SK-N-SH (cell line): ENCODE measurements at regions not wholly inside any gene's neighbourhood (a gene's known extent, or its start where the extent isn't known, plus 50 kb on each side); places are given as distances from the start of the nearest gene placed in this dataset.

ENCODE experiments used
- CTCF ChIA-PET: fragments of 300-600, 350-600 bp; formaldehyde crosslinking; extraction: SDS; loops from one replicate; lab custom pipeline; 2021; lab: Yijun Ruan, JAX
- POLR2A ChIA-PET: fragments of 350-600 bp; sonication (Branson Sonifier 250); formaldehyde crosslinking; extraction: SDS; loops from one replicate; lab custom pipeline; 2020; ENCODE audit warnings: antibody characterized with exemption, inconsistent platforms; lab: Yijun Ruan, JAX
- DNase-seq: peaks from one replicate; pipeline ENCODE4 v3.0.0; 2012
- H2AFZ ChIP-seq: fragments of 200-600 bp; sonication (generic); 2 replicates; pipeline ENCODE4 v1.8.1; 2016; ENCODE audit warnings: antibody characterized with exemption, mild to moderate bottlenecking, low read depth
- H3F3A ChIP-seq: fragments of 200-600 bp; sonication (generic); replicated peaks from 2 replicates; pipeline ENCODE3; 2016; ENCODE audit warnings: antibody characterized with exemption, mild to moderate bottlenecking; ENCODE audit not compliant: insufficient read depth
- H3K27ac ChIP-seq, 2 experiments: fragments of 200-500 bp in 1 of 2; fragments of 200-600 bp in 1 of 2; sonication (Bioruptor generic) in 1 of 2; sonication (generic), shearing (Covaris generic) in 1 of 2; 2 replicates each; pipeline versions ENCODE4 v1.5.1 to v1.6.1; 2014 to 2016; ENCODE audit warnings: low read depth in 2 of 2, inconsistent platforms in 1 of 2, low read length in 1 of 2, mild to moderate bottlenecking in 1 of 2, mixed read lengths in 1 of 2
- H3K27me3 ChIP-seq: fragments of 200-600 bp; sonication (generic), shearing (Covaris generic); 2 replicates; pipeline ENCODE4 v1.6.1; 2016; ENCODE audit warnings: mixed run types; ENCODE audit not compliant: insufficient read depth
- H3K36me3 ChIP-seq, 2 experiments: fragments of 200-500 bp in 1 of 2; fragments of 200-600 bp in 1 of 2; sonication (Bioruptor generic) in 1 of 2; sonication (generic) in 1 of 2; replicated peaks in 1 of 2; 2 replicates each; pipeline versions ENCODE3 to v1.5.1; 2014 to 2016; ENCODE audit warnings: low read length in 1 of 2, mild to moderate bottlenecking in 1 of 2; ENCODE audit not compliant: insufficient read depth in 2 of 2, control insufficient read depth in 1 of 2
- H3K4me1 ChIP-seq, 2 experiments: fragments of 200-500 bp in 1 of 2; fragments of 200-600 bp in 1 of 2; sonication (Bioruptor generic) in 1 of 2; sonication (generic), shearing (Covaris generic) in 1 of 2; 2 replicates each; pipeline versions ENCODE4 v1.5.1 to v1.6.1; 2014 to 2016; ENCODE audit warnings: low read depth in 1 of 2, low read length in 1 of 2, mixed run types in 1 of 2; ENCODE audit not compliant: insufficient read depth in 2 of 2, control insufficient read depth in 1 of 2
- H3K4me2 ChIP-seq: fragments of 200-600 bp; sonication (generic), shearing (Covaris generic); 2 replicates; pipeline ENCODE4 v1.6.1; 2017; ENCODE audit warnings: mixed run types
- H3K4me3 ChIP-seq, 2 experiments: fragments of 200-500 bp in 1 of 2; fragments of 200-600 bp in 1 of 2; sonication (Bioruptor generic) in 1 of 2; sonication (generic), shearing (Covaris generic) in 1 of 2; 2 replicates each; pipeline versions ENCODE4 v1.5.1 to v1.8.1; 2014 to 2016; ENCODE audit warnings: low read depth in 2 of 2, inconsistent platforms in 1 of 2, low read length in 1 of 2, mild to moderate bottlenecking in 1 of 2, mixed read lengths in 1 of 2, moderate library complexity in 1 of 2
- H3K79me2 ChIP-seq: fragments of 200-600 bp; sonication (generic); 2 replicates; pipeline ENCODE4 v1.8.1; 2017; ENCODE audit warnings: mild to moderate bottlenecking; ENCODE audit not compliant: insufficient read depth
- H3K9ac ChIP-seq: fragments of 200-600 bp; sonication (generic); 2 replicates; pipeline ENCODE4 v1.6.1; 2017; ENCODE audit warnings: mixed run types
- H3K9me2 ChIP-seq: fragments of 200-600 bp; sonication (generic); 2 replicates; pipeline ENCODE4 v1.6.1; 2017; ENCODE audit warnings: mixed run types
- H3K9me3 ChIP-seq: fragments of 200-600 bp; sonication (generic); 2 replicates; pipeline ENCODE4 v1.6.1; 2017; ENCODE audit warnings: mixed run types, mild to moderate bottlenecking, moderate library complexity
- H4K20me1 ChIP-seq: fragments of 200-600 bp; sonication (generic); 2 replicates; pipeline ENCODE4 v1.6.1; 2017; ENCODE audit warnings: mild to moderate bottlenecking, mixed run types; ENCODE audit not compliant: insufficient read depth
- CHD2 ChIP-seq: fragments of 150-350 bp; IDR thresholded peaks from 2 replicates; pipeline ENCODE4 v1.6.1; 2018; ENCODE audit warnings: low read length; ENCODE audit not compliant: partially characterized antibody
- EP300 ChIP-seq, 2 experiments: IDR thresholded peaks; 2 replicates each; pipeline versions ENCODE4 v1.4.0 to v1.6.1; 2012; ENCODE audit warnings: borderline replicate concordance in 1 of 2, low read depth in 1 of 2, low read length in 1 of 2
- FOXM1 ChIP-seq: IDR thresholded peaks from 2 replicates; pipeline ENCODE4 v1.4.0; 2012; ENCODE audit warnings: low read depth, mild to moderate bottlenecking
- GATA2 ChIP-seq: sonication (generic); formaldehyde crosslinking; IDR thresholded peaks from 2 replicates; pipeline ENCODE4 v1.5.0; 2020; ENCODE audit warnings: mild to moderate bottlenecking, missing genetic modification reagents
- IRF3 ChIP-seq: fragments of 150-350 bp; IDR thresholded peaks from 2 replicates; pipeline ENCODE4 v1.6.1; 2016; ENCODE audit warnings: mild to moderate bottlenecking, low read depth, low read length
- JUND ChIP-seq: IDR thresholded peaks from 2 replicates; pipeline ENCODE4 v1.4.0; 2012
- MAX ChIP-seq: IDR thresholded peaks from 2 replicates; pipeline ENCODE4 v1.4.0; 2012; ENCODE audit warnings: low read depth
- MEF2A ChIP-seq: IDR thresholded peaks from 2 replicates; pipeline ENCODE4 v1.4.0; 2012; ENCODE audit warnings: low read depth, borderline replicate concordance
- NFIC ChIP-seq: IDR thresholded peaks from 2 replicates; pipeline ENCODE4 v1.4.0; 2012; ENCODE audit warnings: borderline replicate concordance
- NRF1 ChIP-seq: IDR thresholded peaks from 2 replicates; pipeline ENCODE4 v1.6.1; 2012; ENCODE audit warnings: low read depth, mild to moderate bottlenecking, low read length
- POLR2AphosphoS5 ChIP-seq: IDR thresholded peaks from 2 replicates; pipeline ENCODE4 v1.6.1; 2012; ENCODE audit warnings: low read depth, low read length
- RFX5 ChIP-seq: IDR thresholded peaks from 2 replicates; pipeline ENCODE4 v1.6.1; 2012; ENCODE audit warnings: mild to moderate bottlenecking, improper control_type of control experiment, low read length
- RXRA ChIP-seq: IDR thresholded peaks from 2 replicates; pipeline ENCODE4 v1.4.0; 2012; ENCODE audit warnings: low read depth, mild to moderate bottlenecking, borderline replicate concordance
- SIN3A ChIP-seq: IDR thresholded peaks from 2 replicates; pipeline ENCODE4 v1.6.1; 2012; ENCODE audit warnings: low read depth, mild to moderate bottlenecking, low read length, moderate library complexity, borderline replicate concordance
- TAF1 ChIP-seq: IDR thresholded peaks from 2 replicates; pipeline ENCODE4 v1.6.1; 2012; ENCODE audit warnings: low read depth, mild to moderate bottlenecking, low read length, moderate library complexity, borderline replicate concordance
- TCF12 ChIP-seq: IDR thresholded peaks from 2 replicates; pipeline ENCODE4 v1.4.0; 2012
- TEAD4 ChIP-seq: IDR thresholded peaks from 2 replicates; pipeline ENCODE4 v1.4.0; 2012; ENCODE audit warnings: mild to moderate bottlenecking, borderline replicate concordance; ENCODE audit not compliant: insufficient read depth
- USF1 ChIP-seq: IDR thresholded peaks from 2 replicates; pipeline ENCODE4 v1.4.0; 2012; ENCODE audit warnings: low read depth, borderline replicate concordance
- YY1 ChIP-seq: IDR thresholded peaks from 2 replicates; pipeline ENCODE4 v1.4.0; 2012; ENCODE audit warnings: low read depth, mild to moderate bottlenecking
- ZBTB33 ChIP-seq: IDR thresholded peaks from 2 replicates; pipeline ENCODE4 v1.4.0; 2012; ENCODE audit warnings: low read depth, borderline replicate concordance
- WGBS: methylation state at CpG from one replicate; pipeline ENCODE4 v1.1.6; 2017; ENCODE audit warnings: low lambda C conversion rate; 5-methylcytosine and 5-hydroxymethylcytosine counted together

- Histone ChIP-seq H4K20me1 (no peaks in the 10 kb centered on the region), H3F3A (no peaks in the 10 kb centered on the region), H2AFZ (no peak overlapping the region), H3K9me2 (no peaks in the 10 kb centered on the region), H3K4me1 (no peaks in the 10 kb centered on the region), H3K27ac (no peak overlapping the region), H3K79me2 (no peaks in the 10 kb centered on the region), H3K9me3 (no peaks in the 10 kb centered on the region), H3K4me2 (no peak overlapping the region), H3K9ac (no peak overlapping the region), H3K27me3 (no peaks in the 10 kb centered on the region), H3K36me3 (no peaks in the 10 kb centered on the region), H3K4me3 (no peak overlapping the region)
- ChIA-PET CTCF (no interaction called here), POLR2A (no interaction called here)
- 0% methylated on average over 4 of the region's 6 CpGs for WGBS
- no peak for TF ChIP-seq ZBTB33
- no peak for TF ChIP-seq NRF1
- no peak for TF ChIP-seq GATA2
- TF ChIP-seq TCF12, result no peak
- TF ChIP-seq FOXM1, result no peak
- no peak for TF ChIP-seq RFX5
- no peak for TF ChIP-seq EP300 (IDR thresholded peaks at IDR 0.05; ENCODE audit: borderline replicate concordance in 1 of 2, low read depth in 1 of 2, low read length in 1 of 2)
- no peak for TF ChIP-seq POLR2AphosphoS5
- TF ChIP-seq TEAD4, result no peak
- TF ChIP-seq NFIC, result no peak
- TF ChIP-seq TAF1, result no peak
- TF ChIP-seq MAX, result no peak
- TF ChIP-seq YY1, result no peak
- TF ChIP-seq CHD2, result no peak
- no peak for TF ChIP-seq JUND
- TF ChIP-seq MEF2A, result no peak
- no peak for TF ChIP-seq SIN3A
- TF ChIP-seq RXRA, result no peak
- no peak for TF ChIP-seq IRF3
- no peak for TF ChIP-seq USF1
- DNase-seq, result no peak
Measured at GRCh38 chr2:116224610-116225009, 1589.9 kb upstream of the DDX18 start.
